ENCODE measurements at regions not wholly inside any gene's neighbourhood (a gene's known extent, or its start where the extent isn't known, plus 50 kb on each side); places are given as distances from the start of the nearest gene placed in this dataset.

DNA sequence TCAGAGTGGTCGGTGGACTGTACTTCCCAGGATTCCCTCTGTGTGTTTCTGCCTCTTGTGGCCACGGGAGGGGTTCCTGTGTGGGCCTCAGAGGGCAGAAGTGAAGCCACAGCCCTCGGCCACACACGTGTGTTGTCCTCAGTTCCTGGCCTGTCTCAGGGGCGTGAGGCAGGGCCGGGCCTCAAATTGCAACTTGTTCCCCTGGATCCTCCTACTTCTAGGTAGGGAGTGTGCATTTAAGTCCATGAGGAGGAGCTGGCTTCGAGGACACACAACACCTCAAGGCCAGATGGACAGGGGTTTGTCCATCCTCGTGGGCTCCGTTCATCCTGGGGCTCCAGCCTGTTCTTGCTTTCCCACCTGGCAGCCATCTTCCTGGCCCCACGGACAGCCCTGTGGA, 573.0 kb downstream of the TBC1D22A start:
- TF ChIP-seq ZNF8 (CRISPR knock-in tag; IDR thresholded peaks at IDR 0.05) (no peak), ZNF565 (CRISPR knock-in tag; conservative IDR thresholded peaks at IDR 0.05; ENCODE audit: low read depth) (no peak), TCF4 (CRISPR knock-in tag; IDR thresholded peaks at IDR 0.05; ENCODE audit: borderline replicate concordance) (no peak), ZC3H10 (CRISPR knock-in tag; IDR thresholded peaks at IDR 0.05) (no peak)
- TF ChIP-seq, protein P1, sequence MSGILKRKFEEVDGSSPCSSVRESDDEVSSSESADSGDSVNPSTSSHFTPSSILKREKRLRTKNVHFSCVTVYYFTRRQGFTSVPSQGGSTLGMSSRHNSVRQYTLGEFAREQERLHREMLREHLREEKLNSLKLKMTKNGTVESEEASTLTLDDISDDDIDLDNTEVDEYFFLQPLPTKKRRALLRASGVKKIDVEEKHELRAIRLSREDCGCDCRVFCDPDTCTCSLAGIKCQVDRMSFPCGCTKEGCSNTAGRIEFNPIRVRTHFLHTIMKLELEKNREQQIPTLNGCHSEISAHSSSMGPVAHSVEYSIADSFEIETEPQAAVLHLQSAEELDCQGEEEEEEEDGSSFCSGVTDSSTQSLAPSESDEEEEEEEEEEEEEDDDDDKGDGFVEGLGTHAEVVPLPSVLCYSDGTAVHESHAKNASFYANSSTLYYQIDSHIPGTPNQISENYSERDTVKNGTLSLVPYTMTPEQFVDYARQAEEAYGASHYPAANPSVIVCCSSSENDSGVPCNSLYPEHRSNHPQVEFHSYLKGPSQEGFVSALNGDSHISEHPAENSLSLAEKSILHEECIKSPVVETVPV (CRISPR knock-in tag; IDR thresholded peaks at IDR 0.05) = no peak
- ATAC-seq = no peak

DNA sequence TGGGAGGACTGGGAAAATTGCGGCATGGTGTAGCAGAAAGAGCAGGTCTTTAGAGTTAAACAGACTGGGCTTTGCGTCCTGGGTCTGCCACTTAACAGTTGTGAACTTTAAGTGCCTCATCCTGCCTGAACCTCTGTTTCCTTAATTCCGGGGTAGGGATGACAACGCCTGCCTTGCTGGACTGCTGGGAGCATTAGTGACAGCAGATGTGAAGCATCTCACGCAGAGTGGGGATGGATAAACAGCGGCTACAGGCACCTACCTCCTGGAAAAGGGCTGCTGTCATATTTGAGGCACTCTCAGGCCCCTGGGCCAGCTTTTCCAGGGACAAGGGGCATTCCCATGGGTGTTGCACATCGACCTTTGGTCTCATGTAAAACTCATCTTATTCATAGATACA, 572.2 kb downstream of the TBC1D22A start:
- no peak for TF ChIP-seq OSR1 (CRISPR knock-in tag; IDR thresholded peaks at IDR 0.05)
- no peak for TF ChIP-seq TOX (CRISPR knock-in tag; IDR thresholded peaks at IDR 0.05; ENCODE audit: borderline replicate concordance)
- ATAC-seq = no peak

DNA sequence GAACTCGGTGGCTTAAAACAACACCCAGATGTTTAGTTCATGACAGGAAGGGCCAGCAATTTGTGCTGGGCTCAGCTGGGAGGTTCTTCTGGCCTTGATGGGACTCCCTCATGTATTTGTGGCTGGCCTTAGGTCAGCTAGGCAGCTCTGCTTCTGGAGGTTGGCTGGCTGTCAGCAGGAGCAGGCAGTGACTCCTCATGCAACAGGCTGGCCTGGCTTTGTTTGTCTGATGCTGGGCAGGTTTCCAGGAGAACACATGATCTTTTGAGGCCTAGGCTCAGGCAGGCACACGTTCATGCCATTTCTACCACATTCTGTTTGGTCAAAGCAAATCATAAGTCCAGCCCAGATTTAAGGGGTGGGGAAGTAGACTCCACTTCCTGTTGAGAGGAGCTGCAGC, 571.2 kb downstream of the TBC1D22A start:
- TF ChIP-seq GLIS3 (CRISPR knock-in tag; IDR thresholded peaks at IDR 0.05) (no peak), TOX (CRISPR knock-in tag; IDR thresholded peaks at IDR 0.05; ENCODE audit: borderline replicate concordance) (no peak), RARB (CRISPR knock-in tag; IDR thresholded peaks at IDR 0.05) (no peak), BACH2 (CRISPR knock-in tag; IDR thresholded peaks at IDR 0.05; ENCODE audit: borderline replicate concordance) (no peak), ARNTL (CRISPR knock-in tag; IDR thresholded peaks at IDR 0.05; ENCODE audit: borderline replicate concordance, low read depth) (no peak), ZFP3 (CRISPR knock-in tag; IDR thresholded peaks at IDR 0.05) (no peak), PPARA (CRISPR knock-in tag; IDR thresholded peaks at IDR 0.05; ENCODE audit: borderline replicate concordance) (no peak), ESRRG (CRISPR knock-in tag; IDR thresholded peaks at IDR 0.05) (no peak), ZC3H10 (CRISPR knock-in tag; IDR thresholded peaks at IDR 0.05) (no peak), TCF4 (CRISPR knock-in tag; IDR thresholded peaks at IDR 0.05; ENCODE audit: borderline replicate concordance) (no peak)
- TF ChIP-seq, protein P2, sequence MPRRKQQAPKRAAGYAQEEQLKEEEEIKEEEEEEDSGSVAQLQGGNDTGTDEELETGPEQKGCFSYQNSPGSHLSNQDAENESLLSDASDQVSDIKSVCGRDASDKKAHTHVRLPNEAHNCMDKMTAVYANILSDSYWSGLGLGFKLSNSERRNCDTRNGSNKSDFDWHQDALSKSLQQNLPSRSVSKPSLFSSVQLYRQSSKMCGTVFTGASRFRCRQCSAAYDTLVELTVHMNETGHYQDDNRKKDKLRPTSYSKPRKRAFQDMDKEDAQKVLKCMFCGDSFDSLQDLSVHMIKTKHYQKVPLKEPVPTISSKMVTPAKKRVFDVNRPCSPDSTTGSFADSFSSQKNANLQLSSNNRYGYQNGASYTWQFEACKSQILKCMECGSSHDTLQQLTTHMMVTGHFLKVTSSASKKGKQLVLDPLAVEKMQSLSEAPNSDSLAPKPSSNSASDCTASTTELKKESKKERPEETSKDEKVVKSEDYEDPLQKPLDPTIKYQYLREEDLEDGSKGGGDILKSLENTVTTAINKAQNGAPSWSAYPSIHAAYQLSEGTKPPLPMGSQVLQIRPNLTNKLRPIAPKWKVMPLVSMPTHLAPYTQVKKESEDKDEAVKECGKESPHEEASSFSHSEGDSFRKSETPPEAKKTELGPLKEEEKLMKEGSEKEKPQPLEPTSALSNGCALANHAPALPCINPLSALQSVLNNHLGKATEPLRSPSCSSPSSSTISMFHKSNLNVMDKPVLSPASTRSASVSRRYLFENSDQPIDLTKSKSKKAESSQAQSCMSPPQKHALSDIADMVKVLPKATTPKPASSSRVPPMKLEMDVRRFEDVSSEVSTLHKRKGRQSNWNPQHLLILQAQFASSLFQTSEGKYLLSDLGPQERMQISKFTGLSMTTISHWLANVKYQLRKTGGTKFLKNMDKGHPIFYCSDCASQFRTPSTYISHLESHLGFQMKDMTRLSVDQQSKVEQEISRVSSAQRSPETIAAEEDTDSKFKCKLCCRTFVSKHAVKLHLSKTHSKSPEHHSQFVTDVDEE (CRISPR knock-in tag; IDR thresholded peaks at IDR 0.05) = no peak
- TF ChIP-seq, protein P3, sequence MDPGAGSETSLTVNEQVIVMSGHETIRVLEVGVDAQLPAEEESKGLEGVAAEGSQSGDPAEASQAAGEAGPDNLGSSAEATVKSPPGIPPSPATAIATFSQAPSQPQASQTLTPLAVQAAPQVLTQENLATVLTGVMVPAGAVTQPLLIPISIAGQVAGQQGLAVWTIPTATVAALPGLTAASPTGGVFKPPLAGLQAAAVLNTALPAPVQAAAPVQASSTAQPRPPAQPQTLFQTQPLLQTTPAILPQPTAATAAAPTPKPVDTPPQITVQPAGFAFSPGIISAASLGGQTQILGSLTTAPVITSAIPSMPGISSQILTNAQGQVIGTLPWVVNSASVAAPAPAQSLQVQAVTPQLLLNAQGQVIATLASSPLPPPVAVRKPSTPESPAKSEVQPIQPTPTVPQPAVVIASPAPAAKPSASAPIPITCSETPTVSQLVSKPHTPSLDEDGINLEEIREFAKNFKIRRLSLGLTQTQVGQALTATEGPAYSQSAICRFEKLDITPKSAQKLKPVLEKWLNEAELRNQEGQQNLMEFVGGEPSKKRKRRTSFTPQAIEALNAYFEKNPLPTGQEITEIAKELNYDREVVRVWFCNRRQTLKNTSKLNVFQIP (CRISPR knock-in tag; IDR thresholded peaks at IDR 0.05; ENCODE audit: borderline replicate concordance, low read depth) = no peak
- TF ChIP-seq, protein P1 (CRISPR knock-in tag; IDR thresholded peaks at IDR 0.05) = no peak
- ATAC-seq = no peak

DNA sequence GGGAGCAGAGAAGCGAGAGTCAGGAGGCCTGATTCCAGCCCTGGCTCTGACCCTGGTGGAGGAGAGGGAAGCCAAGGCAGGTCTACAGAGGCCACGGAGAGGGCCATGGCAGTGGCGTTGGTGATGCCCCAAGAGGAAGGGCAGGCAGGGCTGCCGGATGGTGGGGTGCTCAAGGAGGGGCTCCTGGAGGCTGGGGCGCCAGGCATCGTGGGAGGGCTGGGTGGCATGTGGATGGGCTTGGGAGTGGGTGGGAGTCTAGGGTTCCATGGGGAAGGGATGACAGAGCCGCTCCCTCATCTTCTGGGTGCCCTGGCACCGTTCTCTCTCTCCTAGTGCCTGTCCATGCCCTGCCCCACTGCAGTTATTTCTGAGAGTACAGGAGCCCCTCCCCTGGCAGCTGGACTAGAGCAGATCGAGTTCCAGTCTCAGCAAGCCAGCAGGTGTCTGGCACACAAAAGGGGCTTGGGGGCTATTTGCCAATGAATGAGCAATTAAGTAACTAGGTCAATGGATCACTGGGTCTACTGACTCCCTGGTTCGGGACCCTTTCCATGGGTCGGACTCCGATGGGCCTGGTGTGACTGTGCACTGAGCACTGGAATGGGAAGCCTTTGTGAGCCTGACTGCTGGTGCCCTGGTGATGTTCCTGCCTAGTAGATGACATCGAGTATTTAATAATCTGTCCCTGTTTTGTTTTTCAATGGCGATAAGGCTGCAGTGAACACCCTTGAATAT, 570.0 kb downstream of the TBC1D22A start:
- no peak for ATAC-seq
- TF ChIP-seq ZNF565 (CRISPR knock-in tag; conservative IDR thresholded peaks at IDR 0.05; ENCODE audit: low read depth) = no peak
- no peak for TF ChIP-seq CSDC2 (CRISPR knock-in tag; IDR thresholded peaks at IDR 0.05)
- TF ChIP-seq, protein P2 (CRISPR knock-in tag; IDR thresholded peaks at IDR 0.05) = no peak
- TF ChIP-seq RARB (CRISPR knock-in tag; IDR thresholded peaks at IDR 0.05) = no peak
- no peak for TF ChIP-seq PPARA (CRISPR knock-in tag; IDR thresholded peaks at IDR 0.05; ENCODE audit: borderline replicate concordance)
- no peak for TF ChIP-seq ZFP3 (CRISPR knock-in tag; IDR thresholded peaks at IDR 0.05)
- no peak for TF ChIP-seq GLIS3 (CRISPR knock-in tag; IDR thresholded peaks at IDR 0.05)
- no peak for TF ChIP-seq ZNF8 (CRISPR knock-in tag; IDR thresholded peaks at IDR 0.05)
- TF ChIP-seq ARNTL (CRISPR knock-in tag; IDR thresholded peaks at IDR 0.05; ENCODE audit: borderline replicate concordance, low read depth) = no peak
- no peak for TF ChIP-seq ZFP30 (CRISPR knock-in tag; IDR thresholded peaks at IDR 0.05)
- TF ChIP-seq ISL1 (CRISPR knock-in tag; IDR thresholded peaks at IDR 0.05) = no peak
- no peak for TF ChIP-seq OSR1 (CRISPR knock-in tag; IDR thresholded peaks at IDR 0.05)
- TF ChIP-seq, protein P3 (CRISPR knock-in tag; IDR thresholded peaks at IDR 0.05; ENCODE audit: borderline replicate concordance, low read depth) = no peak
- TF ChIP-seq ESRRG (CRISPR knock-in tag; IDR thresholded peaks at IDR 0.05) = no peak
- no peak for TF ChIP-seq ZNF70 (CRISPR knock-in tag; IDR thresholded peaks at IDR 0.05)
- TF ChIP-seq BACH2 (CRISPR knock-in tag; IDR thresholded peaks at IDR 0.05; ENCODE audit: borderline replicate concordance) = no peak
- no peak for TF ChIP-seq TOX (CRISPR knock-in tag; IDR thresholded peaks at IDR 0.05; ENCODE audit: borderline replicate concordance)

All from SK-N-SH treated with all-trans-retinoic acid at 6 μM for 48 hours (cell line).